ENCODE measurements at regions not wholly inside any gene's neighbourhood (a gene's known extent, or its start where the extent isn't known, plus 50 kb on each side); places are given as distances from the start of the nearest gene placed in this dataset.
A peak's percentile ranks its signal among the peaks of the same experiment; 100 is the strongest.

DNA sequence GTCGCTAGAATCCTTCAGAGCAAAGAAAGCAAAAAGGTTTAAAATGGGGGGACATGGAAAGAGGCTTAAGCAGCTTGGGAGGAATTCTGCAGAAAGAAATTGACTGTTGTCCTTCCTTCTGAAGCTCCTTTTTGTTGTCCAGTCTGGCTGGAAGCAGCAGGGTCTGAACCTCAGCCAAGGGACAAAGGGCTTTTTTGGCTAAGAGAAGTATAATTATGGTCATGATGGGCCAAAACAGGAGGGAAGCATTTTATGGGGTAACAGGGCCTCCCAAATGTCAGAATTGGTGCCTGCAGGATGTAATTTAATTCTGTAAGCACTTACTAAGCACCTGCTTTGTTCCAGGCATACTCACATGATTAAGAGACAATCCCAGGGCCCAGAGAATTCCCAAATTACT is 74.2 kb upstream of the CPEB2 start:
- H3K27ac ChIP-seq (ENCODE audit: low read depth), result no peak overlapping the region
- Mint-ChIP-seq H3K4me1 (peaks cover 5% of the 10 kb centered on the region; the same call in 2 of the 3 replicates), H3K9me3 (no peaks in the 10 kb centered on the region; the same call in 2 of the 3 replicates), H3K36me3 (ENCODE audit: low read depth) (no peaks in the 10 kb centered on the region), H3K27me3 (ENCODE audit: insufficient read depth, low read depth, poor library complexity) (peaks cover 6% of the 10 kb centered on the region), H3K27ac (no peak overlapping the region), H3K4me3 (no peak overlapping the region)
- ATAC-seq, result no peak
- peak overlapping the region; percentile 84; the same call in 1 of the 2 replicates for H2AFZ ChIP-seq
- no peaks in the 10 kb centered on the region for H3F3A ChIP-seq (replicated peaks; ENCODE audit: low read depth)
- TF ChIP-seq, protein P1, sequence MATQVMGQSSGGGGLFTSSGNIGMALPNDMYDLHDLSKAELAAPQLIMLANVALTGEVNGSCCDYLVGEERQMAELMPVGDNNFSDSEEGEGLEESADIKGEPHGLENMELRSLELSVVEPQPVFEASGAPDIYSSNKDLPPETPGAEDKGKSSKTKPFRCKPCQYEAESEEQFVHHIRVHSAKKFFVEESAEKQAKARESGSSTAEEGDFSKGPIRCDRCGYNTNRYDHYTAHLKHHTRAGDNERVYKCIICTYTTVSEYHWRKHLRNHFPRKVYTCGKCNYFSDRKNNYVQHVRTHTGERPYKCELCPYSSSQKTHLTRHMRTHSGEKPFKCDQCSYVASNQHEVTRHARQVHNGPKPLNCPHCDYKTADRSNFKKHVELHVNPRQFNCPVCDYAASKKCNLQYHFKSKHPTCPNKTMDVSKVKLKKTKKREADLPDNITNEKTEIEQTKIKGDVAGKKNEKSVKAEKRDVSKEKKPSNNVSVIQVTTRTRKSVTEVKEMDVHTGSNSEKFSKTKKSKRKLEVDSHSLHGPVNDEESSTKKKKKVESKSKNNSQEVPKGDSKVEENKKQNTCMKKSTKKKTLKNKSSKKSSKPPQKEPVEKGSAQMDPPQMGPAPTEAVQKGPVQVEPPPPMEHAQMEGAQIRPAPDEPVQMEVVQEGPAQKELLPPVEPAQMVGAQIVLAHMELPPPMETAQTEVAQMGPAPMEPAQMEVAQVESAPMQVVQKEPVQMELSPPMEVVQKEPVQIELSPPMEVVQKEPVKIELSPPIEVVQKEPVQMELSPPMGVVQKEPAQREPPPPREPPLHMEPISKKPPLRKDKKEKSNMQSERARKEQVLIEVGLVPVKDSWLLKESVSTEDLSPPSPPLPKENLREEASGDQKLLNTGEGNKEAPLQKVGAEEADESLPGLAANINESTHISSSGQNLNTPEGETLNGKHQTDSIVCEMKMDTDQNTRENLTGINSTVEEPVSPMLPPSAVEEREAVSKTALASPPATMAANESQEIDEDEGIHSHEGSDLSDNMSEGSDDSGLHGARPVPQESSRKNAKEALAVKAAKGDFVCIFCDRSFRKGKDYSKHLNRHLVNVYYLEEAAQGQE (IDR thresholded peaks at IDR 0.05; ENCODE audit: unreplicated experiment), result no peak
- no peak for TF ChIP-seq EZH2 (IDR thresholded peaks at IDR 0.05; ENCODE audit: low read depth, unreplicated experiment)
- no peak for TF ChIP-seq NANOG (IDR thresholded peaks at IDR 0.05; ENCODE audit: borderline replicate concordance)
- TF ChIP-seq CREB1 (CRISPR knock-in tag; IDR thresholded peaks at IDR 0.05; ENCODE audit: low read depth), result no peak
- no peak for TF ChIP-seq ZNF114 (CRISPR knock-in tag; IDR thresholded peaks at IDR 0.05)
- TF ChIP-seq, protein P2, sequence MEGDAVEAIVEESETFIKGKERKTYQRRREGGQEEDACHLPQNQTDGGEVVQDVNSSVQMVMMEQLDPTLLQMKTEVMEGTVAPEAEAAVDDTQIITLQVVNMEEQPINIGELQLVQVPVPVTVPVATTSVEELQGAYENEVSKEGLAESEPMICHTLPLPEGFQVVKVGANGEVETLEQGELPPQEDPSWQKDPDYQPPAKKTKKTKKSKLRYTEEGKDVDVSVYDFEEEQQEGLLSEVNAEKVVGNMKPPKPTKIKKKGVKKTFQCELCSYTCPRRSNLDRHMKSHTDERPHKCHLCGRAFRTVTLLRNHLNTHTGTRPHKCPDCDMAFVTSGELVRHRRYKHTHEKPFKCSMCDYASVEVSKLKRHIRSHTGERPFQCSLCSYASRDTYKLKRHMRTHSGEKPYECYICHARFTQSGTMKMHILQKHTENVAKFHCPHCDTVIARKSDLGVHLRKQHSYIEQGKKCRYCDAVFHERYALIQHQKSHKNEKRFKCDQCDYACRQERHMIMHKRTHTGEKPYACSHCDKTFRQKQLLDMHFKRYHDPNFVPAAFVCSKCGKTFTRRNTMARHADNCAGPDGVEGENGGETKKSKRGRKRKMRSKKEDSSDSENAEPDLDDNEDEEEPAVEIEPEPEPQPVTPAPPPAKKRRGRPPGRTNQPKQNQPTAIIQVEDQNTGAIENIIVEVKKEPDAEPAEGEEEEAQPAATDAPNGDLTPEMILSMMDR (conservative IDR thresholded peaks at IDR 0.05; ENCODE audit: low read depth in 2 of 2), result no peak
- TF ChIP-seq ZNF331 (CRISPR knock-in tag; IDR thresholded peaks at IDR 0.05; ENCODE audit: low read depth), result no peak
- TF ChIP-seq JUNB (IDR thresholded peaks at IDR 0.05; ENCODE audit: unreplicated experiment), result no peak
- TF ChIP-seq, protein P3, sequence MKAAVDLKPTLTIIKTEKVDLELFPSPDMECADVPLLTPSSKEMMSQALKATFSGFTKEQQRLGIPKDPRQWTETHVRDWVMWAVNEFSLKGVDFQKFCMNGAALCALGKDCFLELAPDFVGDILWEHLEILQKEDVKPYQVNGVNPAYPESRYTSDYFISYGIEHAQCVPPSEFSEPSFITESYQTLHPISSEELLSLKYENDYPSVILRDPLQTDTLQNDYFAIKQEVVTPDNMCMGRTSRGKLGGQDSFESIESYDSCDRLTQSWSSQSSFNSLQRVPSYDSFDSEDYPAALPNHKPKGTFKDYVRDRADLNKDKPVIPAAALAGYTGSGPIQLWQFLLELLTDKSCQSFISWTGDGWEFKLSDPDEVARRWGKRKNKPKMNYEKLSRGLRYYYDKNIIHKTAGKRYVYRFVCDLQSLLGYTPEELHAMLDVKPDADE (IDR thresholded peaks at IDR 0.05), result no peak
- TF ChIP-seq STAT1 (IDR thresholded peaks at IDR 0.05; ENCODE audit: unreplicated experiment), result no peak
- no peak for TF ChIP-seq EZH2phosphoT487 (IDR thresholded peaks at IDR 0.05; ENCODE audit: unreplicated experiment)
- TF ChIP-seq POLR2AphosphoS5 (IDR thresholded peaks at IDR 0.05; ENCODE audit: low read depth), result no peak
- TF ChIP-seq, protein P4, sequence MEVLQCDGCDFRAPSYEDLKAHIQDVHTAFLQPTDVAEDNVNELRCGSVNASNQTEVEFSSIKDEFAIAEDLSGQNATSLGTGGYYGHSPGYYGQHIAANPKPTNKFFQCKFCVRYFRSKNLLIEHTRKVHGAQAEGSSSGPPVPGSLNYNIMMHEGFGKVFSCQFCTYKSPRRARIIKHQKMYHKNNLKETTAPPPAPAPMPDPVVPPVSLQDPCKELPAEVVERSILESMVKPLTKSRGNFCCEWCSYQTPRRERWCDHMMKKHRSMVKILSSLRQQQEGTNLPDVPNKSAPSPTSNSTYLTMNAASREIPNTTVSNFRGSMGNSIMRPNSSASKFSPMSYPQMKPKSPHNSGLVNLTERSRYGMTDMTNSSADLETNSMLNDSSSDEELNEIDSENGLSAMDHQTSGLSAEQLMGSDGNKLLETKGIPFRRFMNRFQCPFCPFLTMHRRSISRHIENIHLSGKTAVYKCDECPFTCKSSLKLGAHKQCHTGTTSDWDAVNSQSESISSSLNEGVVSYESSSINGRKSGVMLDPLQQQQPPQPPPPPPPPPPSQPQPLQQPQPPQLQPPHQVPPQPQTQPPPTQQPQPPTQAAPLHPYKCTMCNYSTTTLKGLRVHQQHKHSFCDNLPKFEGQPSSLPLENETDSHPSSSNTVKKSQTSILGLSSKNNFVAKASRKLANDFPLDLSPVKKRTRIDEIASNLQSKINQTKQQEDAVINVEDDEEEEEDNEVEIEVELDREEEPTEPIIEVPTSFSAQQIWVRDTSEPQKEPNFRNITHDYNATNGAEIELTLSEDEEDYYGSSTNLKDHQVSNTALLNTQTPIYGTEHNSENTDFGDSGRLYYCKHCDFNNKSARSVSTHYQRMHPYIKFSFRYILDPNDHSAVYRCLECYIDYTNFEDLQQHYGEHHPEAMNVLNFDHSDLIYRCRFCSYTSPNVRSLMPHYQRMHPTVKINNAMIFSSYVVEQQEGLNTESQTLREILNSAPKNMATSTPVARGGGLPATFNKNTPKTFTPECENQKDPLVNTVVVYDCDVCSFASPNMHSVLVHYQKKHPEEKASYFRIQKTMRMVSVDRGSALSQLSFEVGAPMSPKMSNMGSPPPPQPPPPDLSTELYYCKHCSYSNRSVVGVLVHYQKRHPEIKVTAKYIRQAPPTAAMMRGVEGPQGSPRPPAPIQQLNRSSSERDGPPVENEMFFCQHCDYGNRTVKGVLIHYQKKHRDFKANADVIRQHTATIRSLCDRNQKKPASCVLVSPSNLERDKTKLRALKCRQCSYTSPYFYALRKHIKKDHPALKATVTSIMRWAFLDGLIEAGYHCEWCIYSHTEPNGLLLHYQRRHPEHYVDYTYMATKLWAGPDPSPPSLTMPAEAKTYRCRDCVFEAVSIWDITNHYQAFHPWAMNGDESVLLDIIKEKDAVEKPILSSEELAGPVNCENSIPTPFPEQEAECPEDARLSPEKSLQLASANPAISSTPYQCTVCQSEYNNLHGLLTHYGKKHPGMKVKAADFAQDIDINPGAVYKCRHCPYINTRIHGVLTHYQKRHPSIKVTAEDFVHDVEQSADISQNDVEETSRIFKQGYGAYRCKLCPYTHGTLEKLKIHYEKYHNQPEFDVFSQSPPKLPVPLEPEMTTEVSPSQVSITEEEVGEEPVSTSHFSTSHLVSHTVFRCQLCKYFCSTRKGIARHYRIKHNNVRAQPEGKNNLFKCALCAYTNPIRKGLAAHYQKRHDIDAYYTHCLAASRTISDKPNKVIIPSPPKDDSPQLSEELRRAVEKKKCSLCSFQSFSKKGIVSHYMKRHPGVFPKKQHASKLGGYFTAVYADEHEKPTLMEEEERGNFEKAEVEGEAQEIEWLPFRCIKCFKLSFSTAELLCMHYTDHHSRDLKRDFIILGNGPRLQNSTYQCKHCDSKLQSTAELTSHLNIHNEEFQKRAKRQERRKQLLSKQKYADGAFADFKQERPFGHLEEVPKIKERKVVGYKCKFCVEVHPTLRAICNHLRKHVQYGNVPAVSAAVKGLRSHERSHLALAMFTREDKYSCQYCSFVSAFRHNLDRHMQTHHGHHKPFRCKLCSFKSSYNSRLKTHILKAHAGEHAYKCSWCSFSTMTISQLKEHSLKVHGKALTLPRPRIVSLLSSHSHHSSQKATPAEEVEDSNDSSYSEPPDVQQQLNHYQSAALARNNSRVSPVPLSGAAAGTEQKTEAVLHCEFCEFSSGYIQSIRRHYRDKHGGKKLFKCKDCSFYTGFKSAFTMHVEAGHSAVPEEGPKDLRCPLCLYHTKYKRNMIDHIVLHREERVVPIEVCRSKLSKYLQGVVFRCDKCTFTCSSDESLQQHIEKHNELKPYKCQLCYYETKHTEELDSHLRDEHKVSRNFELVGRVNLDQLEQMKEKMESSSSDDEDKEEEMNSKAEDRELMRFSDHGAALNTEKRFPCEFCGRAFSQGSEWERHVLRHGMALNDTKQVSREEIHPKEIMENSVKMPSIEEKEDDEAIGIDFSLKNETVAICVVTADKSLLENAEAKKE (CRISPR knock-in tag; IDR thresholded peaks at IDR 0.05), result no peak
- no peaks in the 10 kb centered on the region for H3K9me2 ChIP-seq (ENCODE audit: insufficient read depth)
- no peak for DNase-seq (ENCODE audit: low spot score)
- H3K36me3 ChIP-seq (ENCODE audit: insufficient read depth), result no peaks in the 10 kb centered on the region
- no peaks in the 10 kb centered on the region for H4K20me1 ChIP-seq (replicated peaks; ENCODE audit: insufficient read depth)
- 0 out of 2 replicates have a peak, but pooled peaks cover 4% of the 10 kb centered on the region for H3K4me1 ChIP-seq (ENCODE audit: insufficient read depth)
- no peaks in the 10 kb centered on the region for H3K79me2 ChIP-seq (replicated peaks; ENCODE audit: insufficient read depth)
- H3K4me2 ChIP-seq, result no peak overlapping the region
- no peaks in the 10 kb centered on the region for H3K27me3 ChIP-seq (ENCODE audit: insufficient read depth)
- no peak overlapping the region for H3K4me3 ChIP-seq

All from GM23338 (cell line).